ENCODE measurements at regions not wholly inside any gene's neighbourhood (a gene's known extent, or its start where the extent isn't known, plus 50 kb on each side); places are given as distances from the start of the nearest gene placed in this dataset.

DNA sequence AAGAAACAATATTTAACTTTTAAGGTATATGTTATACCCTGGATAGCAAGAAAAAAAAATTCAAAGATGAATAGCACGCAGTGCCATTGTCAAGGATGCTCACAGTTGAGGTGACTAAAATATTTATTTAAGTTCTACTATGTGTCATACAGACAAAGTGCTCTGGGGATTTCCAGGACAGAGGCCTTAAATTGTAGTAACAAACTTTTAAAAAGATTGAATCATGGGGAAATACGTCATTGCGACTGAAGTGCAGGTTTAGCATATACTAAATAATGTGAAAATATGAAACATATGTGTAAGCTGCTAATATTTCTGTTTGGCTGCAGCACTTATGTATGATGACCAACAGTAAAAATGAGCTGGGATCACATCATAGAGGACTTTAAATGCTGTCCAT is 748.0 kb upstream of the PCDH7 start:
- TF ChIP-seq POLR2A (IDR thresholded peaks at IDR 0.05; ENCODE audit: borderline replicate concordance, extremely low read depth, insufficient read depth, insufficient read length) (no peak), ZNF274 (IDR thresholded peaks at IDR 0.05; ENCODE audit: low read depth, low read length) (no peak), POLR2AphosphoS5 (IDR thresholded peaks at IDR 0.05; ENCODE audit: low read depth, low read length) (no peak), RAD21 (IDR thresholded peaks at IDR 0.05; ENCODE audit: low read depth) (no peak), SIN3A (IDR thresholded peaks at IDR 0.05; ENCODE audit: low read depth) (no peak), EZH2 (IDR thresholded peaks at IDR 0.05) (no peak), CEBPB (IDR thresholded peaks at IDR 0.05; ENCODE audit: low read depth) (no peak), SP1 (IDR thresholded peaks at IDR 0.05; ENCODE audit: low read depth) (no peak), REST (IDR thresholded peaks at IDR 0.05; ENCODE audit: low read depth) (no peak), EZH2phosphoT487 (IDR thresholded peaks at IDR 0.05; ENCODE audit: borderline replicate concordance) (no peak)
- TF ChIP-seq, protein P1, sequence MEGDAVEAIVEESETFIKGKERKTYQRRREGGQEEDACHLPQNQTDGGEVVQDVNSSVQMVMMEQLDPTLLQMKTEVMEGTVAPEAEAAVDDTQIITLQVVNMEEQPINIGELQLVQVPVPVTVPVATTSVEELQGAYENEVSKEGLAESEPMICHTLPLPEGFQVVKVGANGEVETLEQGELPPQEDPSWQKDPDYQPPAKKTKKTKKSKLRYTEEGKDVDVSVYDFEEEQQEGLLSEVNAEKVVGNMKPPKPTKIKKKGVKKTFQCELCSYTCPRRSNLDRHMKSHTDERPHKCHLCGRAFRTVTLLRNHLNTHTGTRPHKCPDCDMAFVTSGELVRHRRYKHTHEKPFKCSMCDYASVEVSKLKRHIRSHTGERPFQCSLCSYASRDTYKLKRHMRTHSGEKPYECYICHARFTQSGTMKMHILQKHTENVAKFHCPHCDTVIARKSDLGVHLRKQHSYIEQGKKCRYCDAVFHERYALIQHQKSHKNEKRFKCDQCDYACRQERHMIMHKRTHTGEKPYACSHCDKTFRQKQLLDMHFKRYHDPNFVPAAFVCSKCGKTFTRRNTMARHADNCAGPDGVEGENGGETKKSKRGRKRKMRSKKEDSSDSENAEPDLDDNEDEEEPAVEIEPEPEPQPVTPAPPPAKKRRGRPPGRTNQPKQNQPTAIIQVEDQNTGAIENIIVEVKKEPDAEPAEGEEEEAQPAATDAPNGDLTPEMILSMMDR (IDR thresholded peaks at IDR 0.05 in 2 of 3, conservative IDR thresholded peaks at IDR 0.05 in 1 of 3; ENCODE audit: borderline replicate concordance in 1 of 3, insufficient read depth in 1 of 3, low read depth in 2 of 3, low read length in 2 of 3) = no peak

Measured in HCT116 (cell line).